ENCODE measurements at regions not wholly inside any gene's neighbourhood (a gene's known extent, or its start where the extent isn't known, plus 50 kb on each side); places are given as distances from the start of the nearest gene placed in this dataset.

GRCh38 chr5:43981556-43981955, 378.6 kb downstream of the NNT start:
- no peak for DNase-seq
- TF ChIP-seq, protein P1, sequence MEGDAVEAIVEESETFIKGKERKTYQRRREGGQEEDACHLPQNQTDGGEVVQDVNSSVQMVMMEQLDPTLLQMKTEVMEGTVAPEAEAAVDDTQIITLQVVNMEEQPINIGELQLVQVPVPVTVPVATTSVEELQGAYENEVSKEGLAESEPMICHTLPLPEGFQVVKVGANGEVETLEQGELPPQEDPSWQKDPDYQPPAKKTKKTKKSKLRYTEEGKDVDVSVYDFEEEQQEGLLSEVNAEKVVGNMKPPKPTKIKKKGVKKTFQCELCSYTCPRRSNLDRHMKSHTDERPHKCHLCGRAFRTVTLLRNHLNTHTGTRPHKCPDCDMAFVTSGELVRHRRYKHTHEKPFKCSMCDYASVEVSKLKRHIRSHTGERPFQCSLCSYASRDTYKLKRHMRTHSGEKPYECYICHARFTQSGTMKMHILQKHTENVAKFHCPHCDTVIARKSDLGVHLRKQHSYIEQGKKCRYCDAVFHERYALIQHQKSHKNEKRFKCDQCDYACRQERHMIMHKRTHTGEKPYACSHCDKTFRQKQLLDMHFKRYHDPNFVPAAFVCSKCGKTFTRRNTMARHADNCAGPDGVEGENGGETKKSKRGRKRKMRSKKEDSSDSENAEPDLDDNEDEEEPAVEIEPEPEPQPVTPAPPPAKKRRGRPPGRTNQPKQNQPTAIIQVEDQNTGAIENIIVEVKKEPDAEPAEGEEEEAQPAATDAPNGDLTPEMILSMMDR (IDR thresholded peaks at IDR 0.05), result no peak
- no peak for TF ChIP-seq POLR2AphosphoS5 (IDR thresholded peaks at IDR 0.05)
- no peak for TF ChIP-seq EP300 (IDR thresholded peaks at IDR 0.05)
- no peak for TF ChIP-seq POLR2A (IDR thresholded peaks at IDR 0.05)
- H3K4me3 ChIP-seq, result no peak overlapping the region
- H3K27me3 ChIP-seq, result no peaks in the 10 kb centered on the region
- intact Hi-C loops (cut with DNase I; ENCODE audit: low total_unique reads), result no loop called here
- no peak overlapping the region for H3K27ac ChIP-seq
- WGBS, 5 donors, result 85 to 93% (median 87%) methylated on average over 5 to 8 of the region's 8 CpGs
- H3K9me3 ChIP-seq, result peaks cover 0 to 9% (median 2%) of the 10 kb centered on the region in 4 donors
- no peaks in the 10 kb centered on the region for H3K4me1 ChIP-seq
- no peaks in the 10 kb centered on the region for H3K36me3 ChIP-seq

DNA sequence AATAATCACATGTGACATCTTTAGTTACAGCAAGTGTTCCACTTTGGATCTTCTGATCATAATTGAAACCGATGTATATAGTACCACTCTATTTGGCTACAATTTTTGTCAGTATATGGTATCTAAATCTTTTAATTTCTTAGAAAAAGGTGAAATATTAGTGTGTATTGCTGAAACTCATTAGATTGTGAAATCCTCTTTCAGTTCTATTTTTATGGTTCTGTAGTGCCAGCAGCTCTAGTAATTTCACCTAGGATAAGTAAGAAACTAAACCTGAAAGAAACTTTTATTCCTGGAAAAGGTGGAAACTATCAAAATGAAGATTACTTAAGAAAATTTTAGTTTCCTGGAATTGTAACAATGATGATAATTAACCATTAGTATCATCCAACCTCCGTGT, 370.9 kb downstream of the NNT start:
- WGBS, 5 donors, result 87 to 93% (median 91%) methylated on average over 2 of the region's 2 CpGs
- Histone ChIP-seq H3K27ac (no peak overlapping the region), H3K4me3 (no peak overlapping the region), H3K36me3 (no peaks in the 10 kb centered on the region), H3K9me3 (peaks cover 0 to 5% (median 2%) of the 10 kb centered on the region in 4 donors), H3K27me3 (no peaks in the 10 kb centered on the region), H3K4me1 (no peaks in the 10 kb centered on the region)
- TF ChIP-seq POLR2A (IDR thresholded peaks at IDR 0.05), result no peak
- TF ChIP-seq POLR2AphosphoS5 (IDR thresholded peaks at IDR 0.05), result no peak
- TF ChIP-seq EP300 (IDR thresholded peaks at IDR 0.05), result no peak
- TF ChIP-seq, protein P1 (IDR thresholded peaks at IDR 0.05), result no peak
- no peak for DNase-seq
- intact Hi-C loops (cut with DNase I; ENCODE audit: low total_unique reads), result no loop called here

GRCh38 chr5:43973318-43973717, 370.3 kb downstream of the NNT start:
- Histone ChIP-seq H3K4me1 (no peaks in the 10 kb centered on the region), H3K4me3 (no peak overlapping the region), H3K27me3 (no peaks in the 10 kb centered on the region), H3K9me3 (peaks cover 0 to 3% (median 1%) of the 10 kb centered on the region in 4 donors), H3K27ac (no peak overlapping the region), H3K36me3 (no peaks in the 10 kb centered on the region)
- intact Hi-C loops (cut with DNase I; ENCODE audit: low total_unique reads), result no loop called here
- no peak for DNase-seq
- 47 to 65% (median 50%) methylated on average over 2 of the region's 2 CpGs for WGBS, 5 donors
- TF ChIP-seq EP300 (IDR thresholded peaks at IDR 0.05) (no peak), POLR2A (IDR thresholded peaks at IDR 0.05) (no peak), POLR2AphosphoS5 (IDR thresholded peaks at IDR 0.05) (no peak)
- TF ChIP-seq, protein P1 (IDR thresholded peaks at IDR 0.05), result no peak

DNA sequence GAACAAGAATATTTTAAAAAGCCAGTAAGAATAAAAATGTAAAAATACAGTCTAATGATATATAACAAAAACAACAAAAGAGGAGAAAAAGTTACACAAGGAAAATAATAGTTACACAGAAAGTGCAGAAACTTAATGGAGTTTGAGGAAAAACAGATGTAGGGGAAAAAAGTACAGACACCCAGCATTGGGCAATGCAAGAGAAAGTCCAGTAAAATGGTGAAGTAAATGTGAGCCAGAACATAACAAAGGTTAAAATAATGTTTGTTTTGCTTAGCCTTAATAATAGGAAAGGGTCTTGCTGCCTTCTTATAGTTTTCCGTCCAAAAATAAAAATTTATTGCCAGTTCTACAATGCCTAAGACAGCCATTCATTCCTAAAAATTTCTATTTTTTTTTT, 364.2 kb downstream of the NNT start:
- WGBS, 5 donors, result 68 to 83% (median 77%) methylated on average over 1 of the region's 1 CpG
- no peak overlapping the region for H3K27ac ChIP-seq
- no peak for TF ChIP-seq POLR2A (IDR thresholded peaks at IDR 0.05)
- no peak for TF ChIP-seq POLR2AphosphoS5 (IDR thresholded peaks at IDR 0.05)
- no peak for TF ChIP-seq EP300 (IDR thresholded peaks at IDR 0.05)
- TF ChIP-seq, protein P1 (IDR thresholded peaks at IDR 0.05), result no peak
- no peaks in the 10 kb centered on the region for H3K27me3 ChIP-seq
- H3K4me1 ChIP-seq, result no peaks in the 10 kb centered on the region
- H3K4me3 ChIP-seq, result no peak overlapping the region
- no peaks in the 10 kb centered on the region for H3K36me3 ChIP-seq
- intact Hi-C loops (cut with DNase I; ENCODE audit: low total_unique reads), result no loop called here
- DNase-seq, result no peak
- no peaks in the 10 kb centered on the region for H3K9me3 ChIP-seq

Measured in stomach (tissue), 8 donors.